Activated naive CD8-positive, alpha-beta T cell treated with anti-CD3 and anti-CD28 coated beads for 36 hours (primary cell): ENCODE measurements at regions not wholly inside any gene's neighbourhood (a gene's known extent, or its start where the extent isn't known, plus 50 kb on each side); places are given as distances from the start of the nearest gene placed in this dataset.
"Not testable (repeated sequence)": the region's sequence is repeated elsewhere in the genome, so short reads cannot be mapped to it uniquely, and the experiment has no call there.

Experiments
- DNase-seq: peaks from one replicate; pipeline ENCODE4 v3.0.0; 2021
- H3K27ac Mint-ChIP-seq: one replicate; pipeline ENCODE4 v1.8.0; 2022; ENCODE audit warnings: mild to moderate bottlenecking, moderate library complexity, mixed read lengths
- H3K27me3 Mint-ChIP-seq: one replicate; pipeline ENCODE4 v1.8.0; 2022; ENCODE audit warnings: mild to moderate bottlenecking, mixed read lengths
- H3K36me3 Mint-ChIP-seq: one replicate; pipeline ENCODE4 v1.8.0; 2021; ENCODE audit warnings: mild to moderate bottlenecking, mixed read lengths
- H3K4me1 Mint-ChIP-seq: one replicate; pipeline ENCODE4 v1.8.0; 2021; ENCODE audit warnings: mixed read lengths
- H3K4me3 Mint-ChIP-seq: one replicate; pipeline ENCODE4 v1.8.0; 2022; ENCODE audit warnings: mild to moderate bottlenecking, moderate library complexity, mixed read lengths
- H3K9me3 Mint-ChIP-seq: one replicate; pipeline ENCODE4 v1.8.0; 2022; ENCODE audit warnings: mixed read lengths

- no peak for DNase-seq
- peaks cover 5% of the 10 kb centered on the region for H3K9me3 Mint-ChIP-seq
These were observed 224.5 kb downstream of the CYP26B1 start for GRCh38 chr2:71923143-71923525.

GRCh38 chr2:71922499-71923142, 225.0 kb downstream of the CYP26B1 start:
- H3K4me1 Mint-ChIP-seq, result no peaks in the 10 kb centered on the region
- no peaks in the 10 kb centered on the region for H3K36me3 Mint-ChIP-seq
- no peak overlapping the region for H3K27ac Mint-ChIP-seq
- peaks cover 7% of the 10 kb centered on the region for H3K9me3 Mint-ChIP-seq
- DNase-seq, result no peak
- H3K27me3 Mint-ChIP-seq, result peaks cover 5% of the 10 kb centered on the region
- no peak overlapping the region for H3K4me3 Mint-ChIP-seq

More at GRCh38 chr2:71923143-71923525, 224.5 kb downstream of the CYP26B1 start:
- Mint-ChIP-seq H3K4me3 (no peak overlapping the region), H3K27ac (no peak overlapping the region), H3K27me3 (peaks cover 5% of the 10 kb centered on the region), H3K36me3 (no peaks in the 10 kb centered on the region), H3K4me1 (no peaks in the 10 kb centered on the region)

GRCh38 chr2:71922091-71922490, 225.6 kb downstream of the CYP26B1 start:
- H3K27me3 Mint-ChIP-seq, result peaks cover 6% of the 10 kb centered on the region
- no peaks in the 10 kb centered on the region for H3K4me1 Mint-ChIP-seq
- no peak overlapping the region for H3K27ac Mint-ChIP-seq
- no peaks in the 10 kb centered on the region for H3K36me3 Mint-ChIP-seq
- no peak overlapping the region for H3K4me3 Mint-ChIP-seq
- H3K9me3 Mint-ChIP-seq, result peaks cover 9% of the 10 kb centered on the region
- DNase-seq, result no peak

GRCh38 chr2:71920819-71921218, 226.8 kb downstream of the CYP26B1 start:
- H3K9me3 Mint-ChIP-seq, DNase-seq, H3K36me3 Mint-ChIP-seq, H3K27ac Mint-ChIP-seq, H3K4me3 Mint-ChIP-seq, H3K4me1 Mint-ChIP-seq: not testable (repeated sequence)
- H3K27me3 Mint-ChIP-seq, result peaks cover 13% of the 10 kb centered on the region

- Mint-ChIP-seq H3K36me3 (no peaks in the 10 kb centered on the region), H3K4me3 (no peak overlapping the region), H3K27me3 (peaks cover 17% of the 10 kb centered on the region), H3K27ac (no peak overlapping the region), H3K4me1 (no peaks in the 10 kb centered on the region), H3K9me3 (peaks cover 9% of the 10 kb centered on the region)
- no peak for DNase-seq
These were observed 228.0 kb downstream of the CYP26B1 start for GRCh38 chr2:71919708-71920107.

- no peak overlapping the region for H3K27ac Mint-ChIP-seq
- H3K4me1 Mint-ChIP-seq, result no peaks in the 10 kb centered on the region
- H3K9me3 Mint-ChIP-seq, result peaks cover 11% of the 10 kb centered on the region
- H3K27me3 Mint-ChIP-seq, result peaks cover 37% of the 10 kb centered on the region
- no peak overlapping the region for H3K4me3 Mint-ChIP-seq
- no peaks in the 10 kb centered on the region for H3K36me3 Mint-ChIP-seq
- DNase-seq, result no peak
These were observed 237.4 kb downstream of the CYP26B1 start for GRCh38 chr2:71910277-71910676.

GRCh38 chr2:71908798-71909197, 238.9 kb downstream of the CYP26B1 start:
- Mint-ChIP-seq H3K36me3 (no peaks in the 10 kb centered on the region), H3K9me3 (peaks cover 11% of the 10 kb centered on the region), H3K27me3 (peaks cover 36% of the 10 kb centered on the region), H3K4me3 (no peak overlapping the region), H3K27ac (no peak overlapping the region), H3K4me1 (no peaks in the 10 kb centered on the region)
- no peak for DNase-seq

GRCh38 chr2:71907503-71907902, 240.2 kb downstream of the CYP26B1 start:
- DNase-seq, result no peak
- peaks cover 11% of the 10 kb centered on the region for H3K9me3 Mint-ChIP-seq
- no peak overlapping the region for H3K27ac Mint-ChIP-seq
- peaks cover 37% of the 10 kb centered on the region for H3K27me3 Mint-ChIP-seq
- H3K4me3 Mint-ChIP-seq, result no peak overlapping the region
- no peaks in the 10 kb centered on the region for H3K4me1 Mint-ChIP-seq
- H3K36me3 Mint-ChIP-seq, result no peaks in the 10 kb centered on the region

GRCh38 chr2:71906357-71906973, 241.2 kb downstream of the CYP26B1 start:
- peaks cover 10% of the 10 kb centered on the region for H3K9me3 Mint-ChIP-seq
- H3K27me3 Mint-ChIP-seq, result peaks cover 43% of the 10 kb centered on the region

GRCh38 chr2:71905205-71905604, 242.5 kb downstream of the CYP26B1 start:
- Mint-ChIP-seq H3K4me1 (no peaks in the 10 kb centered on the region), H3K27ac (no peak overlapping the region), H3K4me3 (no peak overlapping the region), H3K27me3 (peaks cover 43% of the 10 kb centered on the region), H3K9me3 (peaks cover 8% of the 10 kb centered on the region), H3K36me3 (no peaks in the 10 kb centered on the region)
- no peak for DNase-seq

More at GRCh38 chr2:71906357-71906973, 241.2 kb downstream of the CYP26B1 start:
- Mint-ChIP-seq H3K4me3 (no peak overlapping the region), H3K27ac (no peak overlapping the region), H3K4me1 (no peaks in the 10 kb centered on the region), H3K36me3 (no peaks in the 10 kb centered on the region)
- no peak for DNase-seq

- H3K36me3 Mint-ChIP-seq, result no peaks in the 10 kb centered on the region
- peaks cover 37% of the 10 kb centered on the region for H3K27me3 Mint-ChIP-seq
- no peaks in the 10 kb centered on the region for H3K4me1 Mint-ChIP-seq
- no peak for DNase-seq
- no peak overlapping the region for H3K27ac Mint-ChIP-seq
- no peaks in the 10 kb centered on the region for H3K9me3 Mint-ChIP-seq
- no peak overlapping the region for H3K4me3 Mint-ChIP-seq
These were observed 243.8 kb downstream of the CYP26B1 start for GRCh38 chr2:71903841-71904240.

- Mint-ChIP-seq H3K36me3 (no peaks in the 10 kb centered on the region), H3K4me1 (no peaks in the 10 kb centered on the region), H3K27ac (no peak overlapping the region), H3K9me3 (no peaks in the 10 kb centered on the region), H3K27me3 (peaks cover 26% of the 10 kb centered on the region), H3K4me3 (no peak overlapping the region)
- no peak for DNase-seq
These were observed 246.2 kb downstream of the CYP26B1 start for GRCh38 chr2:71901466-71901865.

- H3K4me3 Mint-ChIP-seq, result no peak overlapping the region
- no peak for DNase-seq
- no peaks in the 10 kb centered on the region for H3K9me3 Mint-ChIP-seq
- no peaks in the 10 kb centered on the region for H3K4me1 Mint-ChIP-seq
- no peak overlapping the region for H3K27ac Mint-ChIP-seq
- no peaks in the 10 kb centered on the region for H3K36me3 Mint-ChIP-seq
- peaks cover 13% of the 10 kb centered on the region for H3K27me3 Mint-ChIP-seq
These were observed 248.6 kb downstream of the CYP26B1 start for GRCh38 chr2:71898851-71899681.

GRCh38 chr2:71898375-71898774, 249.3 kb downstream of the CYP26B1 start:
- no peaks in the 10 kb centered on the region for H3K4me1 Mint-ChIP-seq
- no peaks in the 10 kb centered on the region for H3K9me3 Mint-ChIP-seq
- H3K27me3 Mint-ChIP-seq, result peaks cover 13% of the 10 kb centered on the region
- no peaks in the 10 kb centered on the region for H3K36me3 Mint-ChIP-seq
- no peak overlapping the region for H3K27ac Mint-ChIP-seq
- DNase-seq, result no peak
- H3K4me3 Mint-ChIP-seq, result no peak overlapping the region

GRCh38 chr2:71897836-71898235, 249.8 kb downstream of the CYP26B1 start:
- Mint-ChIP-seq H3K36me3 (no peaks in the 10 kb centered on the region), H3K9me3 (no peaks in the 10 kb centered on the region), H3K27me3 (peaks cover 12% of the 10 kb centered on the region), H3K4me1 (no peaks in the 10 kb centered on the region), H3K4me3 (no peak overlapping the region), H3K27ac (no peak overlapping the region)
- no peak for DNase-seq
